GM23338 (cell line): ENCODE measurements at regions not wholly inside any gene's neighbourhood (a gene's known extent, or its start where the extent isn't known, plus 50 kb on each side); places are given as distances from the start of the nearest gene placed in this dataset.

Source experiments
- ATAC-seq: fragments of 200-7000 bp; cut with Tn5 transposase; 3 replicates; pipeline ENCODE4 v1.9.1; 2020
- DNase-seq: peaks from one replicate; pipeline ENCODE4 v3.0.0-alpha.2; 2015; ENCODE audit warnings: low spot score
- H2AFZ ChIP-seq: fragments of 200-600 bp; sonication (generic); 2 replicates; pipeline ENCODE4 v1.8.0; 2016; ENCODE audit warnings: antibody characterized with exemption, mild to moderate bottlenecking, moderate library complexity
- H3F3A ChIP-seq: fragments of 200-600 bp; sonication (generic); replicated peaks from 2 replicates; pipeline ENCODE4 v1.8.0; 2017; ENCODE audit warnings: antibody characterized with exemption, mixed run types, low read depth
- H3K27ac ChIP-seq: fragments of 200-600 bp; sonication (generic); 2 replicates; pipeline ENCODE4 v1.6.1; 2016; ENCODE audit warnings: low read depth
- H3K27me3 ChIP-seq: fragments of 200-600 bp; sonication (generic); 2 replicates; pipeline ENCODE4 v1.8.0; 2016; ENCODE audit warnings: mild to moderate bottlenecking, mixed run types, moderate library complexity; ENCODE audit not compliant: insufficient read depth
- H3K36me3 ChIP-seq: fragments of 200-600 bp; sonication (generic); 2 replicates; pipeline ENCODE4 v1.8.0; 2016; ENCODE audit warnings: mild to moderate bottlenecking; ENCODE audit not compliant: insufficient read depth
- H3K4me1 ChIP-seq: fragments of 200-600 bp; sonication (generic); 2 replicates; pipeline ENCODE4 v1.8.0; 2016; ENCODE audit warnings: mild to moderate bottlenecking, moderate library complexity; ENCODE audit not compliant: insufficient read depth
- H3K4me2 ChIP-seq: fragments of 200-600 bp; sonication (generic); 2 replicates; pipeline ENCODE4 v1.7.1; 2017; ENCODE audit warnings: mixed run types
- H3K4me3 ChIP-seq: fragments of 200-600 bp; sonication (generic); 2 replicates; pipeline ENCODE4 v1.6.1; 2016; ENCODE audit warnings: mixed run types
- H3K79me2 ChIP-seq: fragments of 200-600 bp; sonication (generic); replicated peaks from 2 replicates; pipeline ENCODE4 v1.8.0; 2017; ENCODE audit warnings: mild to moderate bottlenecking; ENCODE audit not compliant: insufficient read depth
- H3K9me2 ChIP-seq: fragments of 200-600 bp; sonication (generic); 2 replicates; pipeline ENCODE4 v1.8.0; 2017; ENCODE audit not compliant: insufficient read depth
- H4K20me1 ChIP-seq: fragments of 200-600 bp; sonication (generic); replicated peaks from 2 replicates; pipeline ENCODE4 v1.8.0; 2017; ENCODE audit warnings: mild to moderate bottlenecking; ENCODE audit not compliant: insufficient read depth
- H3K27ac Mint-ChIP-seq: 2 replicates; pipeline ENCODE4 v1.8.0; 2020; ENCODE audit warnings: inconsistent platforms, mild to moderate bottlenecking, moderate library complexity, mixed read lengths
- H3K27me3 Mint-ChIP-seq: 3 replicates; pipeline ENCODE4 v1.8.0; 2022; ENCODE audit warnings: low read depth, mild to moderate bottlenecking, moderate library complexity, mixed read lengths, inconsistent platforms; ENCODE audit not compliant: insufficient read depth, poor library complexity
- H3K36me3 Mint-ChIP-seq: 3 replicates; pipeline ENCODE4 v1.8.0; 2021; ENCODE audit warnings: low read depth, mild to moderate bottlenecking, inconsistent platforms, moderate library complexity, mixed read lengths
- H3K4me1 Mint-ChIP-seq: 3 replicates; pipeline ENCODE4 v1.8.0; 2020; ENCODE audit warnings: mild to moderate bottlenecking, inconsistent platforms, mixed read lengths
- H3K4me3 Mint-ChIP-seq: 3 replicates; pipeline ENCODE4 v1.8.0; 2021; ENCODE audit warnings: moderate library complexity, mild to moderate bottlenecking, inconsistent platforms, mixed read lengths
- H3K9me3 Mint-ChIP-seq: 3 replicates; pipeline ENCODE4 v1.8.0; 2020; ENCODE audit warnings: moderate library complexity, mild to moderate bottlenecking, inconsistent platforms, mixed read lengths
- CTCF ChIP-seq, 2 experiments: fragments of 200-600 bp in 1 of 2; sonication (generic) in 1 of 2; conservative IDR thresholded peaks; 2 replicates each; pipeline versions ENCODE4 v1.5.1 to v1.6.1; 2016 to 2017; ENCODE audit warnings: antibody characterized with exemption in 2 of 2, low read depth in 2 of 2, mild to moderate bottlenecking in 2 of 2, moderate library complexity in 1 of 2
- ETS1 ChIP-seq: IDR thresholded peaks from 2 replicates; pipeline ENCODE4 v1.6.1; 2016; ENCODE audit warnings: antibody characterized with exemption
- EZH2phosphoT487 ChIP-seq: fragments of 200-600 bp; sonication (generic); IDR thresholded peaks from one replicate; pipeline ENCODE4 v1.8.1; 2018; ENCODE audit warnings: antibody characterized with exemption; ENCODE audit not compliant: unreplicated experiment
- JUNB ChIP-seq: IDR thresholded peaks from one replicate; pipeline ENCODE4 v1.6.1; 2016; ENCODE audit warnings: antibody characterized with exemption; ENCODE audit not compliant: unreplicated experiment
- POLR2AphosphoS5 ChIP-seq: IDR thresholded peaks from 2 replicates; pipeline ENCODE4 v1.6.1; 2016; ENCODE audit warnings: antibody characterized with exemption, low read depth
- REST ChIP-seq: IDR thresholded peaks from one replicate; pipeline ENCODE4 v1.6.1; 2018; ENCODE audit warnings: antibody characterized with exemption; ENCODE audit not compliant: unreplicated experiment
- STAT1 ChIP-seq: IDR thresholded peaks from one replicate; pipeline ENCODE4 v1.6.1; 2016; ENCODE audit warnings: antibody characterized with exemption; ENCODE audit not compliant: unreplicated experiment
- ZNF114 ChIP-seq: fragments of 250-450 bp; sonication (Bioruptor Pico); IDR thresholded peaks from 2 replicates; pipeline ENCODE4 v1.5.0; 2020; ENCODE audit warnings: mild to moderate bottlenecking, moderate library complexity
- ZNF331 ChIP-seq: fragments of 250-450 bp; sonication (Bioruptor Pico); IDR thresholded peaks from 2 replicates; pipeline ENCODE4 v1.5.0; 2020; ENCODE audit warnings: low read depth, mild to moderate bottlenecking, moderate library complexity
- ZNF462 ChIP-seq: fragments of 250-450 bp; sonication (Bioruptor Pico); IDR thresholded peaks from 2 replicates; pipeline ENCODE4 v1.5.0; 2020; ENCODE audit warnings: mild to moderate bottlenecking, moderate library complexity

- no peak for TF ChIP-seq ZNF331 (CRISPR knock-in tag)
- TF ChIP-seq EZH2phosphoT487: no peak
- TF ChIP-seq POLR2AphosphoS5: no peak
- no peak for TF ChIP-seq REST
- no peak for TF ChIP-seq JUNB
- no peak overlapping the region for H3K4me3 Mint-ChIP-seq
- Histone ChIP-seq H3F3A (no peaks in the 10 kb centered on the region), H3K9me2 (no peaks in the 10 kb centered on the region), H2AFZ (no peak overlapping the region), H3K4me3 (no peak overlapping the region), H3K4me2 (no peak overlapping the region), H3K79me2 (peaks cover 29% of the 10 kb centered on the region), H3K27ac (no peak overlapping the region), H3K4me1 (no peaks in the 10 kb centered on the region), H4K20me1 (peaks cover 17% of the 10 kb centered on the region; the same call in 1 of the 2 replicates), H3K27me3 (no peaks in the 10 kb centered on the region), H3K36me3 (no peaks in the 10 kb centered on the region)
- H3K4me1 Mint-ChIP-seq: peaks cover 22% of the 10 kb centered on the region
- no peaks in the 10 kb centered on the region for H3K36me3 Mint-ChIP-seq
- H3K27ac Mint-ChIP-seq: no peak overlapping the region
- ATAC-seq (no peak), DNase-seq (no peak)
- H3K27me3 Mint-ChIP-seq: peaks cover 5% of the 10 kb centered on the region
- no peaks in the 10 kb centered on the region for H3K9me3 Mint-ChIP-seq
Observed at GRCh38 chr2:120917886-120918285, 182.2 kb downstream of the GLI2 start.

GRCh38 chr2:120919216-120919615 is 183.5 kb downstream of the GLI2 start:
- ATAC-seq (no peak), DNase-seq (no peak)
- Histone ChIP-seq H3K27me3 (no peaks in the 10 kb centered on the region), H2AFZ (no peak overlapping the region), H3K79me2 (peaks cover 20% of the 10 kb centered on the region), H3K4me2 (no peak overlapping the region), H4K20me1 (peaks cover 17% of the 10 kb centered on the region; the same call in 1 of the 2 replicates), H3K4me3 (no peak overlapping the region), H3F3A (peaks cover 3% of the 10 kb centered on the region; the same call in 1 of the 2 replicates), H3K4me1 (no peaks in the 10 kb centered on the region), H3K9me2 (no peaks in the 10 kb centered on the region), H3K36me3 (no peaks in the 10 kb centered on the region), H3K27ac (no peak overlapping the region)
- H3K27me3 Mint-ChIP-seq: peaks cover 5% of the 10 kb centered on the region
- no peaks in the 10 kb centered on the region for H3K36me3 Mint-ChIP-seq
- H3K4me1 Mint-ChIP-seq: peaks cover 19% of the 10 kb centered on the region
- H3K9me3 Mint-ChIP-seq: no peaks in the 10 kb centered on the region
- no peak overlapping the region; the same call in 2 of the 3 replicates for H3K4me3 Mint-ChIP-seq
- H3K27ac Mint-ChIP-seq: no peak overlapping the region
- TF ChIP-seq JUNB (no peak), CTCF (conservative IDR thresholded peaks at IDR 0.05; ENCODE audit: low read depth in 2 of 2) (no peak), ZNF462 (CRISPR knock-in tag) (no peak), ETS1 (no peak), ZNF114 (CRISPR knock-in tag) (no peak), EZH2phosphoT487 (no peak), STAT1 (no peak)
